Fibroblast of peridontal ligament (primary cell): ENCODE measurements at regions not wholly inside any gene's neighbourhood (a gene's known extent, or its start where the extent isn't known, plus 50 kb on each side); places are given as distances from the start of the nearest gene placed in this dataset.

Source experiments
- DNase-seq: peaks from one replicate; pipeline ENCODE4 v3.0.0-alpha.2; 2010; ENCODE audit errors: extremely low read depth

GRCh38 chr15:81484086-81484955 lies 110.3 kb upstream of the TMC3 start:
- no peak for DNase-seq

DNA sequence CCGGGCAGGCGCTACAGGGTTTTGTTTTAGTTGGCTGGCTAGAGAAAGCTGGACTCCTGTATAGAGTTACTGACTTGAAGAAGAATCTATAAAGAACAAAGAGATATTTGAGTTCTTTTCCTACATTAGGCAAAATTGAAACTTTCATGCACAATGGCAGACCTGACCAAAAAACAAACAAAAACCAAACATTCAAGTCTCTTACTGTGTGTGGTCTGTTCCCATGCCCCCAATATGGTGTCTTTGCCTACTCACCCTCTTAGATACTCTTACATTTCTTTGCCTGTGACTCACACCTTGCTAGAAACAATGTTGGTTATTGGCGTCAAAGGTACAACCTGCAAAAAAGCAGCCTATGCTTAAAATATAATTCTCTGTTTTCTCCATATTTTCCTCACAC lies 109.5 kb upstream of the TMC3 start:
- DNase-seq: no peak

GRCh38 chr15:81481346-81481745 lies 107.3 kb upstream of the TMC3 start:
- DNase-seq: no peak

- peak; percentile 82 for DNase-seq
Measured at GRCh38 chr15:81480645-81481053, 106.6 kb upstream of the TMC3 start.

DNA sequence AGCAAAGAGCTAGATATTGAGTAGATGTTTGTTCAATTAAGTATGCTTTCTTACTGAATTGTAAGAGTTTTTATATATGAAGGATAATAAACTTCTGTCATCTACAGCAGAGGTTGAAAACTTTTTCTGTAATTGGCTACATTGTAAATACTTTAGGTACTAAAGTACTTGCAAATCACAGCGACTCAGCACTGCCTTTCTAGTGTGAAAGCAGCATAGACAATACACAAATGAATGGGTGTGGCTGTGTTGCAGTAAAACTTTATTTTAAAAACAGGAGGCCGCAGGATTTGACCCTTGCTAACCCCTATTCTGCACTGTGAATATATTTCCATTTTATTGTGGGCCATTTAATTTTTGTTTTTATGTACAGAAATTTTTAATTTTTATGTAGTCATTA lies 104.3 kb upstream of the TMC3 start:
- DNase-seq: no peak

DNA sequence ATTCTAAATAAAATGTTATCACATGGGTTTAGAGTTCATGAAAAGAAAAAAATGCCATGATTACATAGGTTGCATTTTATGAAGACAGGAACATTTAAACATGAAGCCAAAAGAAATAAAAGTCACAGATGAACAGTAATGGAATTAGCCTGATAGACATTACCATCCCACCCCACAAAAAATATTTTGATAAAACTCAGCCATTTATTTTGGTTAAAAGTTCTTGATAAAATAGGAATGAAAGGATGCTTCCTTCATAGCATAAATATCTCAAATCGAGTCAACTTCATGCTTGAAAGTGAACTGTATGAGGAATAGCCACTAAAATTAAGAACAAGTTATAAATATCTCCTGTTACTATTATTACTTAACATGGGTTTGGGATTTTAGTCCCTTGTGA lies 101.9 kb upstream of the TMC3 start:
- no peak for DNase-seq

DNA sequence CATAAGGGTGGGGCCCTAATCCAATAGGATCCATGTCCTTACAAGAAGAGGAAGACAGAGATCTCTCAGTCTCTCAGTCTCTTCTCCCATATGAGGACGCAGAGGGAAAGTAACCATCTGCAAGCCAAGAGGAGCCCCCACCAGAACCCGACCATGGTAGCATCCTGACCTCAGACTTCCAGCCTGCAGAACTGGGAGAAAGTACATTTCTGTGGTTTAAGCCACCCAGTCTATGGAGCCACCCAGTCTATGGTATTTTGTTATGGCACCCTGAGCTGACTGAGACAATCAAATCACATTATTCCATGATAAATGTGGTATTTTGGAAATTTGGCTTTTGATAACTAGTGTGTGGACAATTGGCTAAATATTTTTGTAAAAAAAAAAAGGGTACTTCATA lies 101.5 kb upstream of the TMC3 start:
- DNase-seq: no peak

GRCh38 chr15:81473946-81474345 lies 99.9 kb upstream of the TMC3 start:
- DNase-seq: no peak

DNA sequence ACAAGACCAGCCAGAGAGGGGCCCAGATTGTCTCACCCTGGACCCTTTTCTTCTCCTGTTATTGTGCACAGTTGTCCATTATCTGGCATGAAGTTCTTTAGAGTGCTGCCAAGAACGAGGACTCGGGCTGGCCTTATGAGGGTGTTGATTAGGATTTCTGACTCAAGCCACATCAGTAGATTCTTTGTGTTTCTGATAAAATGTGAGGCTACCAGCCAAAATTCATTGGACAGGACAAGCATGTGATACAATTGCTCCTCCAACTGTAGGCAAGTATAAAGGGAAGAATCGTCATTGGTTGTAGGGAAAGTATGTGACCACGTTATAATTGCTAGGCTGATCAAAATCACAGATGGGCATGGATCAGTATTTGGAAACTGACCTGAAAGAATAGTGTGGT lies 99.2 kb upstream of the TMC3 start:
- no peak for DNase-seq

- no peak for DNase-seq
Measured at GRCh38 chr15:81471151-81471550, 97.1 kb upstream of the TMC3 start.

DNA sequence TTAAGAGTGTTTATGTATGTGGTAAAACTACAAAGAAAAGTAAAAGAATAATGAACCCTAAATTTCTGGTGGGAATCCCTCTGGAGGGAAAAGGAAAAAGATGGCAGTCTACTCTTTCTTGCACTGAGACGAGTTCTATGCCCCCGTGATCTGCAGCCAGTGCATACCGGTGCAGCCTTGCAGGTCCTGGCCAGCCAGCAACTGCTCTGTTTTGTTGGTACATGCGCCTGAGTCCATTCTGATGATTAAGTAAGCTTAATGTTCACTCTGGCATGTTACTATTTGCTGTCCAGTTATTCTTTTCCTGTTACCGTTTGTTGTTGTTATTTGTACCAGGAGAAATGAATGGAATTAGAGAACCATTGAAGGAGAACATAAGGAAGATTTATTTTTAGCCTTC lies 95.1 kb upstream of the TMC3 start:
- DNase-seq: no peak

GRCh38 chr15:81466741-81467140 lies 92.7 kb upstream of the TMC3 start:
- no peak for DNase-seq

GRCh38 chr15:81454024-81454423 lies 80.0 kb upstream of the TMC3 start:
- no peak for DNase-seq

GRCh38 chr15:81450721-81451120 lies 76.7 kb upstream of the TMC3 start:
- DNase-seq: no peak

DNA sequence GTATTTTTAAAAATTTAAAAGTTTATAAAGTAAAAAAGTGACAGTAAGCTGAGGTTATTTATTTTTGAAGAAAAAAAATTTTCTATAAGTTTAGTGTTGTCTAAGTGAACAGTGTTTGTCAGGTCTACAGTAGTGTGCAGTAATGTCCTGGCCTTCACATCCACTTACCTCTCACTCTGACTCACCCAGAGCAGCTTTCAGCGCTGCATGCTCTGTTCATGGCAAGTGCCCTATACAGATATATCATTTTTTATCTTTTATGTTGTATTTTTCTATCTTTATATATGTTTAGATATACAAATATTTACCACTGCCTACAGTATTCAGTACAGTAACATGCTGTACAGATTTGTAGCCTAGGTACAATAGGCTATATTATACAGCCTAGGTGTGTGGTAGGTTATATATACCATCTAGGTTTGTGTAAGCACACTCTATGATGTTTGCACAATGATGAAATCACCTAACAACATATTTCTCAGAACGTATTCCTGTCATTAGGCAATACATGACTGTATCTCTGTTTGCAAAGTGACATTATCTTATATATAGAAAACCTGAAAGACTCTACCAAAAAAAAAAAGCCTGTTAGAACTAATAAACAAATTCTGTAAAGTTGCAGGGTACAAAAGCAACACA lies 75.9 kb upstream of the TMC3 start:
- no peak for DNase-seq

DNA sequence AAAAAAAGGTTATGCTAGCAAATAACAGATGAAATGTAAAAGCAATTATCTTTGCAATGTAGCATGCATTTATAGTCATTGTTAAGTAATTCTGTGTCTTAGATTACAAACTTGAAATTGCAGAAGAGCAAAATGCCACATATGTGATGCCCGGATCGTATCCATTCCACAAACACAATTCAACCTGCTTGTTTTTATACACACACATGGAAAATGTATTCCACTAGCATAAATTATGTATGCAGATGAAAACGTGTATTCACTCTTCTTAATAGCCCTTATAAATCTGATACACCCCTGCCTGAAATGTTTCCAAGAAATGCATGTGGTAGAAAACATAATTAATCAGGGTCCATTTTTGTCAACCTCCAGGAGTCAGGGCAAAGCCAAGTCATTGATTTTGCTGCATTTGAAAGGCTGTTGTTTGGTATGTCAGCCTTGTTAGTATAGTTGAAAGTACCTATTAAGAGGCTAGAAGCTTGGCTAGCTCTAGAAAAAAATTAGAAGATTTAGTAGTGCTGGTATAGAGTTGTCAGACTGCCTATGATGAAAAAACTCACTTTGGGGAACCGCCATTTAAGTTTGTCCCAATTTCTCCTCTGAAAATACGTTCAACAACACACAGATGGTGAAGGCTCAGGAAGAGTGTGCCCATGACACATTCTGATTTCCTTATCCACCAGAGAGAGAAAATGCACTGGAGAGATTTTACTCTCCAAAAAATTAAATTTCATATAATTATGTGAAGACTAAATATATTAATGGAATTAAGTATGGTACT lies 69.2 kb upstream of the TMC3 start:
- no peak for DNase-seq

- DNase-seq: no peak
Measured at GRCh38 chr15:81442454-81442853, 68.4 kb upstream of the TMC3 start.

DNA sequence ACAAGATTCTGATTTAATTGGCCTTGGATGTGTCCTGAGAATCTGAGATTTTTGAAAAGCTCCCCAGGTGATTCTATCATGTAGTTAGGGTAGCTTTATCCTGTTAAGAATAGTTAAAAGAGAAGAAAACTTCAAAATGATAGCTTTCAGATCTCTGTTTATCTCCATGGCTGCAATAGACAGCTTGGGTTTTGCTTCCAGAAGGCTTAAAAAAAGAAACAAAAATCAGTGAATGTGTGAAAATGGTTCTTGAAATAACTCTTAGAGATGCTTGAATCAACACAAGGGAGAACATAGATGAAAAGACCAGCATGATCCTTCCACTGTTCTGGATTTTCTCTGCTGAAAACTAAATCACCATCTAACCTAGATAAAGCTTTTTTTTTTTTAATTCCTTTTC lies 60.8 kb upstream of the TMC3 start:
- DNase-seq: no peak

GRCh38 chr15:81433462-81433861 lies 59.4 kb upstream of the TMC3 start:
- no peak for DNase-seq

GRCh38 chr15:81432179-81432578 lies 58.2 kb upstream of the TMC3 start:
- DNase-seq: no peak

DNA sequence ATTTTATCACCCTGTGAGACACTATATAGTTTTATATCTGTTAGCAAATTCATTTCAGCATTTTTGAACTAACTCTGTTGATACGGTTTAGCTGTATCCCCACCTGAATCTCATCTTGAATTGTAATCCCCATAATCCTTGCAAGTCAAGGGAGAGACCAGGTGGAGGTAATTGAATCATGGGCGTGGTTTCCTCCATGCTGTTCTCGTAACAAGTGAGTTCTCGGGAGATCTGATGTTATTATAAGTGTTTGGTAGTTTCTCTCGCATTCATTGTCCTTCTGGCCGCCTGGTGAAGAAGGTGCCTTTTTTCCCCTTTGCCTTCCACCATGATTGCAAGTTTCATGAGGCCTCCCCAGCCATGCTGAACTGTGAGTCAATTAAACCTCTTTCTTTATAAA lies 53.2 kb upstream of the TMC3 start:
- no peak for DNase-seq

DNA sequence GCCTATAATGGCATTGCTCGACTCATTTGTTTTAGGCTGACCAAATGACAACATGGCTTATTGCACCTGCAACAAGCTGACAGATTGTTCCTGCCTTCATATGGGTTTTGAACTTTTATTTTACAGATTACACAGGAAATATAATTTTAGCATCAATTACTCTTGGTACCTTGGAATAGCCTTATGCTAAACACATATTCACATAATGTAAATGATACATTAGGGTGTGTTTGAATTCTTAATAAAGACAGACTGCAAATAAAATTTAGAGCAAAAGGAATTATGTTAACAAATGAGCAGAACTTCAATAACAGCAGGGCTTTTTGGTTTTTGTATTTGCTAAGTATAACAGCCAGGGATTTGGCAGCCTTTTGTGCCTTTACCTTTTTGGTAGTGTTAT lies 51.9 kb upstream of the TMC3 start:
- no peak for DNase-seq
